HepG2 (cell line): ENCODE measurements at regions not wholly inside any gene's neighbourhood (a gene's known extent, or its start where the extent isn't known, plus 50 kb on each side); places are given as distances from the start of the nearest gene placed in this dataset.

Experiments used
- ARNT ChIP-seq: fragments of 450-650 bp; IDR thresholded peaks from 2 replicates; pipeline ENCODE4 v1.6.1; 2017
- EHMT2 ChIP-seq: fragments of 200-600 bp; sonication (generic); IDR thresholded peaks from 2 replicates; pipeline ENCODE4 v1.7.0; 2017; ENCODE audit warnings: antibody characterized with exemption, low read depth, low read length, borderline replicate concordance
- HNRNPH1 ChIP-seq: fragments of 200-400 bp; formaldehyde crosslinking; optimal IDR thresholded peaks from 2 replicates; pipeline ENCODE3; 2017; ENCODE audit warnings: mild to moderate bottlenecking, low read depth, low read length
- KLF12 ChIP-seq: sonication (generic); formaldehyde crosslinking; IDR thresholded peaks from 2 replicates; pipeline ENCODE4 v1.4.0; 2020; ENCODE audit warnings: missing genetic modification reagents, borderline replicate concordance
- NCOA2 ChIP-seq: sonication (generic); formaldehyde crosslinking; IDR thresholded peaks from 2 replicates; pipeline ENCODE4 v1.8.0; 2022; ENCODE audit warnings: inconsistent platforms
- NFRKB ChIP-seq: fragments of 450-650 bp; IDR thresholded peaks from 2 replicates; pipeline ENCODE4 v1.6.1; 2017
- REXO4 ChIP-seq: sonication (generic); formaldehyde crosslinking; IDR thresholded peaks from 2 replicates; pipeline ENCODE4 v1.8.0; 2022; ENCODE audit warnings: missing genetic modification reagents, mild to moderate bottlenecking, borderline replicate concordance
- SATB2 ChIP-seq: sonication (generic); formaldehyde crosslinking; IDR thresholded peaks from 2 replicates; pipeline ENCODE4 v1.5.0; 2020; ENCODE audit warnings: missing genetic modification reagents
- SOX5 ChIP-seq: IDR thresholded peaks from 2 replicates; pipeline ENCODE4 v1.6.1; 2016; ENCODE audit warnings: borderline replicate concordance
- TBX2 ChIP-seq: sonication (generic); formaldehyde crosslinking; IDR thresholded peaks from 2 replicates; pipeline ENCODE4 v1.5.0; 2020; ENCODE audit warnings: missing genetic modification reagents, mild to moderate bottlenecking, borderline replicate concordance
- ZFP37 ChIP-seq: sonication (generic); formaldehyde crosslinking; IDR thresholded peaks from 2 replicates; pipeline ENCODE4 v1.4.0; 2020; ENCODE audit warnings: missing genetic modification reagents, borderline replicate concordance
- ZNF232 ChIP-seq: sonication (generic); formaldehyde crosslinking; IDR thresholded peaks from 2 replicates; pipeline ENCODE4 v1.4.0; 2020; ENCODE audit warnings: missing genetic modification reagents, borderline replicate concordance
- ZNF484 ChIP-seq: sonication (generic); formaldehyde crosslinking; IDR thresholded peaks from 2 replicates; pipeline ENCODE4 v1.5.1; 2020; ENCODE audit warnings: mild to moderate bottlenecking, low read depth, missing genetic modification reagents, borderline replicate concordance
- ZNF543 ChIP-seq: sonication (generic); formaldehyde crosslinking; IDR thresholded peaks from 2 replicates; pipeline ENCODE4 v1.4.0; 2020; ENCODE audit warnings: mild to moderate bottlenecking, missing genetic modification reagents
- ZNF547 ChIP-seq: sonication (generic); formaldehyde crosslinking; IDR thresholded peaks from 2 replicates; pipeline ENCODE4 v1.5.1; 2020; ENCODE audit warnings: mild to moderate bottlenecking, missing genetic modification reagents
- ZNF589 ChIP-seq: sonication (generic); formaldehyde crosslinking; conservative IDR thresholded peaks from 2 replicates; pipeline ENCODE4 v1.8.0; 2022; ENCODE audit warnings: mild to moderate bottlenecking, moderate library complexity, missing genetic modification reagents
- ZNF776 ChIP-seq: sonication (generic); formaldehyde crosslinking; IDR thresholded peaks from 2 replicates; pipeline ENCODE4 v1.4.0; 2020; ENCODE audit warnings: mild to moderate bottlenecking, missing genetic modification reagents
- ZNF816 ChIP-seq: sonication (generic); formaldehyde crosslinking; IDR thresholded peaks from 2 replicates; pipeline ENCODE4 v1.8.0; 2022; ENCODE audit warnings: missing genetic modification reagents, mild to moderate bottlenecking, borderline replicate concordance
- TF ChIP-seq, protein P1 (sequence below): sonication (generic); formaldehyde crosslinking; IDR thresholded peaks from 2 replicates; pipeline ENCODE4 v1.4.0; 2020; ENCODE audit warnings: missing genetic modification reagents
- TF ChIP-seq, protein P2 (sequence below): sonication (generic); formaldehyde crosslinking; IDR thresholded peaks from 2 replicates; pipeline ENCODE4 v1.4.0; 2020; ENCODE audit warnings: missing genetic modification reagents
- TF ChIP-seq, protein P3 (sequence below): IDR thresholded peaks from 2 replicates; pipeline ENCODE4 v1.6.1; 2016
- TF ChIP-seq, protein P4 (sequence below): sonication (generic); formaldehyde crosslinking; IDR thresholded peaks from 2 replicates; pipeline ENCODE4 v1.5.0; 2020; ENCODE audit warnings: mild to moderate bottlenecking, missing genetic modification reagents, borderline replicate concordance
- TF ChIP-seq, protein P5 (sequence below): IDR thresholded peaks from 2 replicates; pipeline ENCODE4 v1.6.1; 2016; ENCODE audit warnings: control low read depth

DNA sequence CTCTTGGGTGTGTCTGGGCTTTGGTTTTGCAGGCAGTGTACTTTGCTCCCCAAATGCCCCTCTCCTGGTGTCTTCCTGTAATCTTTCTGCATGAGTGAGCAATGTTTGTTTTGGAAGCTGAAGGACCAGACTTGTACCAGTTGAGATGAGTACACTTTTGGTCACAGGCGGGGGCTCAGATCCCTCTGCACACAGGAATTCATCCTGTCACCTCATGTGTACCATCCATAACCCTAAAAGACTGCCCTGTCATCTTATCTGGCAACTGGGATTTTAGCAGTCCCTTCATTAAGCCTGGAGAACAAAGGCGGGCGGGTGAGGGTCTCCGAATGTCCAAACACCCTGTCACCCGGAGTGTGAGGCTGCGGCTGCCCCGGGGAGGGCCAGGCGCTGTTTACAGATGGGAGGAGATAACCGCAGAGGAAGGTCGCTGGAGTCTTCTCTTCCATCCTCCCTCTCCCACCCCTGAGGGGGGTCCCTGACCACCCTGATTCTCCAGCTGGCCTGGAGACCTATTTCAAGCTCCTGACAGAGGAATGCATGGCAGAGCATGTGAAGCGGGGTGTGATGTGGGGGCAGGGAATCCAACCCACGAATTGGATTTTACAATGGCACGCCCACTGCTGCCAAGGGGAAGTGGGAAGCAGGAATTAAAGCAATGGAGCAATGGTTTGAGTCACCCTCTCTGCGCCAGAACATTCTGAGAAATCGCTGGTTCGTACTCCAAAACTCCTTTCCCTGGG, 158.2 kb upstream of the MYCN start (continued):
- TF ChIP-seq HNRNPH1 (no peak), EHMT2 (no peak), NCOA2 (CRISPR knock-in tag) (peak; percentile 70; the same call in 1 of the 2 replicates), ZNF776 (no peak), KLF12 (CRISPR knock-in tag) (no peak), SOX5 (CRISPR knock-in tag) (peak; percentile 37; the same call in 1 of the 2 replicates), REXO4 (CRISPR knock-in tag) (no peak), ZNF232 (no peak), ZNF484 (CRISPR knock-in tag) (no peak), NFRKB (no peak), TBX2 (CRISPR knock-in tag) (peak; percentile 69), ZNF543 (no peak), ZNF589 (no peak), ZNF816 (CRISPR knock-in tag) (no peak), ZNF547 (CRISPR knock-in tag) (0 out of 2 replicates have a peak, but pooled peaks have one; percentile 37), ZFP37 (CRISPR knock-in tag) (no peak), ARNT (no peak), SATB2 (no peak)
- TF ChIP-seq, protein P1, sequence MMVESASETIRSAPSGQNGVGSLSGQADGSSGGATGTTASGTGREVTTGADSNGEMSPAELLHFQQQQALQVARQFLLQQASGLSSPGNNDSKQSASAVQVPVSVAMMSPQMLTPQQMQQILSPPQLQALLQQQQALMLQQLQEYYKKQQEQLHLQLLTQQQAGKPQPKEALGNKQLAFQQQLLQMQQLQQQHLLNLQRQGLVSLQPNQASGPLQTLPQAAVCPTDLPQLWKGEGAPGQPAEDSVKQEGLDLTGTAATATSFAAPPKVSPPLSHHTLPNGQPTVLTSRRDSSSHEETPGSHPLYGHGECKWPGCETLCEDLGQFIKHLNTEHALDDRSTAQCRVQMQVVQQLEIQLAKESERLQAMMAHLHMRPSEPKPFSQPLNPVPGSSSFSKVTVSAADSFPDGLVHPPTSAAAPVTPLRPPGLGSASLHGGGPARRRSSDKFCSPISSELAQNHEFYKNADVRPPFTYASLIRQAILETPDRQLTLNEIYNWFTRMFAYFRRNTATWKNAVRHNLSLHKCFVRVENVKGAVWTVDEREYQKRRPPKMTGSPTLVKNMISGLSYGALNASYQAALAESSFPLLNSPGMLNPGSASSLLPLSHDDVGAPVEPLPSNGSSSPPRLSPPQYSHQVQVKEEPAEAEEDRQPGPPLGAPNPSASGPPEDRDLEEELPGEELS (CRISPR knock-in tag), result peak; percentile 64
- TF ChIP-seq, protein P2, sequence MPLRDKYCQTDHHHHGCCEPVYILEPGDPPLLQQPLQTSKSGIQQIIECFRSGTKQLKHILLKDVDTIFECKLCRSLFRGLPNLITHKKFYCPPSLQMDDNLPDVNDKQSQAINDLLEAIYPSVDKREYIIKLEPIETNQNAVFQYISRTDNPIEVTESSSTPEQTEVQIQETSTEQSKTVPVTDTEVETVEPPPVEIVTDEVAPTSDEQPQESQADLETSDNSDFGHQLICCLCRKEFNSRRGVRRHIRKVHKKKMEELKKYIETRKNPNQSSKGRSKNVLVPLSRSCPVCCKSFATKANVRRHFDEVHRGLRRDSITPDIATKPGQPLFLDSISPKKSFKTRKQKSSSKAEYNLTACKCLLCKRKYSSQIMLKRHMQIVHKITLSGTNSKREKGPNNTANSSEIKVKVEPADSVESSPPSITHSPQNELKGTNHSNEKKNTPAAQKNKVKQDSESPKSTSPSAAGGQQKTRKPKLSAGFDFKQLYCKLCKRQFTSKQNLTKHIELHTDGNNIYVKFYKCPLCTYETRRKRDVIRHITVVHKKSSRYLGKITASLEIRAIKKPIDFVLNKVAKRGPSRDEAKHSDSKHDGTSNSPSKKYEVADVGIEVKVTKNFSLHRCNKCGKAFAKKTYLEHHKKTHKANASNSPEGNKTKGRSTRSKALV (CRISPR knock-in tag), result no peak
- TF ChIP-seq, protein P3, sequence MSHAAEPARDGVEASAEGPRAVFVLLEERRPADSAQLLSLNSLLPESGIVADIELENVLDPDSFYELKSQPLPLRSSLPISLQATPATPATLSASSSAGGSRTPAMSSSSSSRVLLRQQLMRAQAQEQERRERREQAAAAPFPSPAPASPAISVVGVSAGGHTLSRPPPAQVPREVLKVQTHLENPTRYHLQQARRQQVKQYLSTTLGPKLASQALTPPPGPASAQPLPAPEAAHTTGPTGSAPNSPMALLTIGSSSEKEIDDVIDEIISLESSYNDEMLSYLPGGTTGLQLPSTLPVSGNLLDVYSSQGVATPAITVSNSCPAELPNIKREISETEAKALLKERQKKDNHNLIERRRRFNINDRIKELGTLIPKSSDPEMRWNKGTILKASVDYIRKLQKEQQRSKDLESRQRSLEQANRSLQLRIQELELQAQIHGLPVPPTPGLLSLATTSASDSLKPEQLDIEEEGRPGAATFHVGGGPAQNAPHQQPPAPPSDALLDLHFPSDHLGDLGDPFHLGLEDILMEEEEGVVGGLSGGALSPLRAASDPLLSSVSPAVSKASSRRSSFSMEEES (CRISPR knock-in tag), result no peak
- TF ChIP-seq, protein P4, sequence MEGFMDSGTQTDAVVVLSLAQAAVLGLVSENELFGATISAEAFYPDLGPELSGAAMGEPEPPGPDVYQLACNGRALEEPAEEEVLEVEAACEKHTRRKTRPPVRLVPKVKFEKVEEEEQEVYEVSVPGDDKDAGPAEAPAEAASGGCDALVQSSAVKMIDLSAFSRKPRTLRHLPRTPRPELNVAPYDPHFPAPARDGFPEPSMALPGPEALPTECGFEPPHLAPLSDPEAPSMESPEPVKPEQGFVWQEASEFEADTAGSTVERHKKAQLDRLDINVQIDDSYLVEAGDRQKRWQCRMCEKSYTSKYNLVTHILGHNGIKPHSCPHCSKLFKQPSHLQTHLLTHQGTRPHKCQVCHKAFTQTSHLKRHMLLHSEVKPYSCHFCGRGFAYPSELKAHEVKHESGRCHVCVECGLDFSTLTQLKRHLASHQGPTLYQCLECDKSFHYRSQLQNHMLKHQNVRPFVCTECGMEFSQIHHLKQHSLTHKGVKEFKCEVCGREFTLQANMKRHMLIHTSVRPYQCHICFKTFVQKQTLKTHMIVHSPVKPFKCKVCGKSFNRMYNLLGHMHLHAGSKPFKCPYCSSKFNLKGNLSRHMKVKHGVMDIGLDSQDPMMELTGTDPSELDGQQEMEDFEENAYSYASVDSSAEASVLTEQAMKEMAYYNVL, result 0 out of 2 replicates have a peak, but pooled peaks have one; percentile 24
- TF ChIP-seq, protein P5, sequence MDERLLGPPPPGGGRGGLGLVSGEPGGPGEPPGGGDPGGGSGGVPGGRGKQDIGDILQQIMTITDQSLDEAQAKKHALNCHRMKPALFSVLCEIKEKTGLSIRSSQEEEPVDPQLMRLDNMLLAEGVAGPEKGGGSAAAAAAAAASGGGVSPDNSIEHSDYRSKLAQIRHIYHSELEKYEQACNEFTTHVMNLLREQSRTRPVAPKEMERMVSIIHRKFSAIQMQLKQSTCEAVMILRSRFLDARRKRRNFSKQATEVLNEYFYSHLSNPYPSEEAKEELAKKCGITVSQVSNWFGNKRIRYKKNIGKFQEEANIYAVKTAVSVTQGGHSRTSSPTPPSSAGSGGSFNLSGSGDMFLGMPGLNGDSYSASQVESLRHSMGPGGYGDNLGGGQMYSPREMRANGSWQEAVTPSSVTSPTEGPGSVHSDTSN (CRISPR knock-in tag), result no peak
